HG03565 (cell line): ENCODE measurements at regions not wholly inside any gene's neighbourhood (a gene's known extent, or its start where the extent isn't known, plus 50 kb on each side); places are given as distances from the start of the nearest gene placed in this dataset.

Source experiments
- ATAC-seq: cut with Tn5 transposase; IDR thresholded peaks from one replicate; pipeline ENCODE4 v1.9.1; 2021; ENCODE audit warnings: mild to moderate bottlenecking, moderate library complexity; ENCODE audit not compliant: unreplicated experiment

DNA sequence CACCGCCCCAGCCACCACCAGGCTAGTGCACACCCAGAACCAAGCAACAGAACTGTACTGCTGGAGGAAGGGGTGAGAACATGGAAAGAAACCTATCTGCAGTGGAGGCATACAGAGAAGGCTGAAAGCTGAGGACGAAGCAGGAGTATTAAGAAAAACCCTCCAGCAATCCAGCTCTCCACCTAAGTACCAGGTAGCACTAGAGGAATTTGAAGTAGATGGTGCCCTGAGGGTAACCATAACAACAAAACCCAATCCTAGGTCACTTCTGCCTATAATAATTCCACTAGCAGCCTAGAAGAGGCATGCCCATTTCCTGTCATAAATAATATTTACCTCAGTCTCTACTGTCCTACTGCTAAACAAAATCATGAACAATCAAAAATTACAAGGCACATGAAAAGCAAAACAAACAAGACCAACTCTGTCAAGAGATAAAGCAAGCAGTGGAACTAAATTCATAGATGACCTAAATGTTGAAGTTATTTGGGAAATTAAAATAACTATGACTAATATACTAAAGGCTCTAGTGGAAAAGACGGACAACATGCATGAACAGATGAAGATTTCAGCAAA lies 51.1 kb downstream of the HYCC1 start:
- ATAC-seq: no peak

DNA sequence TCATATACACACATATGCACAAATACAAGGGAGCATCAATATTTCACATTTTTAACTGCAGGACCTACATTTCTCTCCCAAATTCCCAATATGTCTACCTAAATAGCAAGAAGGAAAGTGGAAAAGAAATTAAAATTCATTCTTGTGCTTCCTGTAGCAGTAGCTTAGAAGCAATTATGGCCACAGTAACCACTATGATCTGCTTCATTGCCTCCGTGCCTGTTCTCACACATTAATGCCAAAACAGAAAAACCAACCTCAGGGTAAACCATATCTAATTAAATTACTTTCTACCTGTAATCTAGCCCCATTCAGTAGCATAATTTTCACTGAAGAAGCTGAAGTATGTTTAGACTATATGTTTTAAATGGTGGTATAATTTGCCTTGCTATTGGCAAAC lies 55.2 kb downstream of the HYCC1 start:
- ATAC-seq: no peak

DNA sequence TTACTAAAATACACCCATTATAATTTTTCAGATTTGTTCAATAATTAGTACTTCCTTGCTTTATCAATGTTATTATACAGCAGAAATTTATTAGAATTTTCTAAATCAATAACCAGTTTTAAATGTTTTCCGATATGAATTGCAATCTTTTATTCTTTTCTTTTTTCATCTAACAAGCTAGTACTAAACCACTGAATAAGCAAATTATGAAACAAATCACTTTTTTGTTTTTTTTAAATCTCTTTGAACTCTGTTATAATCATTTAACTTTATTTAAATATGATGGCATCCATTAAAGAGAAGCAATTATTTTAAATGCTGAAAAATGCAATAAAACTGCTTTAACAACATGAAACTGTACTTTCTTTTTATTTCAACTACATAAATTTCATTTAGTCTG lies 59.7 kb downstream of the HYCC1 start:
- ATAC-seq: no peak

DNA sequence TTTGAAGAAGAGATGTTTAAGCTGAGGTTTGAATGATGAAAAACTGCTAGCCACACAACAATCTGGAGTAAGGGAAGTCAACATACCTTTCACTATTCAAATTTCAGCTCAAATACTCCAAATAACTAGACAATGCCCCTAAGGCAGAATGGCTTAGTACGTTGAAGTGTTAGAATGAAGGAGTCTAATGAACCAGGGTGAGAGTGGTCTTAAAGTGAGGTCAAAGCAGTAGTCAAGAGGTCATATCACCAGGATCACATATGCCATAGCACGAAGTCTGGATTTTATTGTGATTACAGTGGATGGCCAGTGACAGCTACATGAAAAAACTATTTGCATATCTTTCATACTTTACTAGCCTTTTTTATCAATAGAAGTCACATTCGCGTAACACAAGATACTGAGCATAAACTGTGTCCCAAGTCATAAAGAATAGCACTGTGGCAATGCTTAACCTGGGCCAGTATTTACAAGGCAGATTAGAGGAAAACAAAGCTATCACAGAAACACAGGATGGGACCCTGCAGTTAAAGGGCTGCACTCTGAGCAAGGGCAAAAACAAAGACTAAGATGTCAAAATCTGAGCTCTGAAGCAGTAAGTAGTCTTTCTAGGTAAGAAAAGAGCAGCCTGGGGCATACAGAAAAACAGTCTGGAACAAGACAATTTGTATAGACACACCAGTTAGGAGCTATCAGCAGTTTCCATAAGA lies 61.5 kb downstream of the HYCC1 start:
- no peak for ATAC-seq

DNA sequence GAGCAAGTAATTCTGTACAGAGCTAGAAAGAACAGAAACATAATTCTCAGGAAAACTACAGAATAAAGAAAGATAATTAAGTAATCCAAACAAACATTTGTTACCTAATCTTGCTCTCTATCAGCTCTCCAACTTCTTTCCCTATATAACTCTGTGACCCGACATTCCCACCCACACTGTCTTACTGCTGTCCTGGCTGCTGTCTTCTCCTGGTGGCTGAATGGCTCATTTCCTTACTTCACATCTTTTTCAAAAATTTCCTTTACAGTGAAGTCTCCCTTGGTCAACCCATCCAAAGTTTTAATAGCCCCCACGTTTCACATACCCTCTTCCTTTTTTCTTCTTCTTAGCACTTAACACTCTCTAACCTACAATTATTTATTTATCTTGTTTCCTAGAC lies 64.0 kb downstream of the HYCC1 start:
- ATAC-seq: no peak

DNA sequence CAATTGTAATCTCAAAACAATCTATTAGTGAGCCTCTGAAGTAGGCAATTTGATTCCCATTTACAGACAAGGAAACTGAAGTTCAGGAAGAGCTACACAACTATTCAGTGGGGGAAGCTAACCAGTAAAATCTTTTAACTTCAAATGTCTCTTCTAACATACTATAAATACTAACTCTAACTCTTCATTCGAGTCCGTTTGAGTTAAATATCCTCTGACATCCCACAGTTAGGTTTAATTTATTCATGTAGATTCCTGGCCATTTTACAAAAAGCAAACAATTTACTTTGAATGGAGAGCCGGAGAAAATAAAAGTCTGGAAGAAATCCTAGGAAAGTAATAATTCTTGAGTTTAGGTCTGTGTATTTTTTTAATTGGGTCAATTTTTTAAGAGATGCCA lies 64.7 kb downstream of the HYCC1 start:
- no peak for ATAC-seq

DNA sequence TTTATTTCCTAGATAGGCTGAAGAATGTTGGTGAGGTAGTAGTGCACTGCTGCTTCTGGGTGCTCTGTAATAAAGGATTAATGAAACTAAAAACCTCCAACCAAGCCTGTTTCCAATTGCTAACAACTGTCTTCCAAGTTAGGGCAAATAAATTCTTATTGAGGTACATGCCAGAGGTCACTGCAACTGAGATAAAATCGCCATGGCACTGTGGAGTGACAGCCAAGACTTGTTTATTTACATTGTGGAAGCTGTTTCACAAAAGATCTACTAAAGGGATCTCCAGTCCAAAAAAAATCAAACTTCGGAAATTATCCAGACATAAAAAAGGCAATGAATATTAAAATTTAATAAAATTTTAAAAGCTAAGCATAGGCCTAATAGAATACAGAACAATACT lies 65.2 kb downstream of the HYCC1 start:
- no peak for ATAC-seq

DNA sequence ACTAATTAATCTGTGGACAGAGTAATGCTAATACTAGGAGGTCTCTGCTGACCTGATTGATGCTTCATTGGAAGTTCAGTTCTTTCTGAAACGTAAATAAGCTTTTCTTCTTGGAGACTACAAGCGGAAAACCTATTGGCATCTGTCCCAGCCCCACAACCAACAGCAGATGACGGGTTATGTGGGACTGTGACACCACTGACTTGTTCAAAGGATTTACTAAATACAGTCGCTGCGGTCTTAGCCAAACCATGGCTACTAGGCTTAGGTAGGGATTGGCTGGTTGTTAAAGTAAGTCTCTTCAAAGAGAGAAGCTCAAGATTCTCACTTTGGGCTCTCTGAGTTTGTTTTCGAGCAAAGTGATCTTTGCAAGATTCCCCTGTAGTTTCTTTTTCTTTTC lies 68.3 kb downstream of the HYCC1 start:
- no peak for ATAC-seq

DNA sequence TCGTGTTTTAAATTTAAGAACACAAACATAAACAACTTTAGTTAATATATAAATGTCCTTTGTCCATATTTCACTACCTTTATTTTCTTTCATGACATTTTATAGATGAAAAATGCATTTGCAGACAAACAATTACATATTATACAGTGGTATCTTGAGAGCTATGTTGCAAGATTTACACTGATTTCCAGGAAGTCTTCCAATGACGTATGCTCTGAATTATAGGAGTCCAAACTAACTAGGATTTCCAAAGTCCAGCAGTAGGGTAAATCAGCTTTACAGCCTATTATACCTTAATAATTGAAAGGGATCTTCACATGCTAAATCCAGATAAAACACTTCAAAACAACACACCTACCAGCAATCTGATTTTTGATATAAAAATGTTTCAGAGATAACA lies 69.4 kb downstream of the HYCC1 start:
- ATAC-seq: no peak

DNA sequence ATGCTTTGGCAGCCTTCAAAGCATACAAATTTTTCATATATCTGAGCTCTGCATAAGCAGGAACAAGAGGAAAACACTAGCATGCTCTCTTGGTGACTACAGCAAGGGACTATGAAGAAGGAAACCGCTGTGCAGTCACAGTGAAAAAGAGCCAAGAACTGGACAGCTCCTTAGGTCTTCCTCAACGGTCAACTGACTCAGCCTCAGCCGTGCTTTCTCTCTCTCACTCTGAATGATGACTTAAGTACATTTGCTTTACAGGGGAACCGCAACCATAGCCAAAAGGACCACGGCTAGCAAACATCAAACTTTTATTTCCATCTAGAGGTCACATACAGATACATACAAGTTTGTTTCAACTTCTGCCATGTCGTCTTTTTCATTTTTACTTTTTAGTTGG lies 69.9 kb downstream of the HYCC1 start:
- ATAC-seq: no peak

DNA sequence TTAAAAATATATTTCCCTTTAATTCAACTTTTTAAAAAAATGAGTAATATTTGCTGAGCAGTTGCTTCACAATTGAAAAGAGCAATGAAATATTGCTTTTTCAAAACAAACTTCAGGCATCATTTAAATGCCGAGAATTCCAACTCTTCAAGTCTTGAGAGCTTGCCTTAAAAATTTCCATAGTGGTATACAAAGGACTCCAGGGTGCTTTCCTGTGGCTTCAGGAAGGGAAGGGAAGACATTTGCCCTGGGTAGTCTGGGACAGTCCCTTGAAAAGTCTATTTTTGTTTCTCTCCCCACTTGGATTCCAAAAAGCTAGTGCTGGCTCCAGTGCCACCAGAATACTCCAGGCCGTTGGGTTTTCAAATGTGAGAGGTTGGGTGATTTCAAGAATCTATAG lies 71.7 kb downstream of the HYCC1 start:
- no peak for ATAC-seq

DNA sequence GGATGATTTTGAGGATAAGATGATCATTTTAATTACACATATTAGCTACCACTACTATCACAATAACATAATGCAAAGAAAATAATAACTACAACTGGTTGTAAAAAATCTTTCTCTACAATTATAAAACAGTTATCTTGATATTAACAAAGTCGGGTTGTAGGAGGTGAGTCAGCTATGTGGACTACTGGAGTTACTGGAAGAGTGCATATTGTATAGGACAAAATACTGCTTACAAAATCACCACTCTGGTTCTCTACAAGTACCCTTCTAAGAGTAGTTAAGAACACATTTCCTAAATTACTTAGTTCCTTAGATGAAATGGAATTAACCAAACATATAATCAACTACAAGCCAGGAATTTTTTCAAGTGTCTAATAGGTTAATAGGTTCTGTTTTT lies 74.1 kb downstream of the HYCC1 start:
- ATAC-seq: no peak

DNA sequence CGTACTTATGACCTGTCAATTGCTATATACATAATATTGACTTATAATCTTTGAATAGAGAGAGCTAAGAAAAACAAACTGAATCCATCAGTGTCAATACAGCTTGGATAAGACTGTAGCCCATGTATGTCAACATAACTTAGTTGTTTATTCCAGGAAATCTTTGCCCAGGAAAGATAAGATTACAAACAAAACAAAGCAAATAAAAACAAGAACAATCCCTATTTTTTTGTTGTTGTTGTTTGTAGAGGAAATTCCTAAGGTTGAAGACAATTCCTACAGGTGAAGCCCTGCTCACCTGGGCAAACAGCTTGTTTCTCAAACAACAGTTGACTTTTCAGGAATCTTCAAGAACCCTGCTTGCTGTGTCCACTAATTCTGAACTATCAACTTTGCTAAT lies 76.0 kb downstream of the HYCC1 start:
- ATAC-seq: no peak

DNA sequence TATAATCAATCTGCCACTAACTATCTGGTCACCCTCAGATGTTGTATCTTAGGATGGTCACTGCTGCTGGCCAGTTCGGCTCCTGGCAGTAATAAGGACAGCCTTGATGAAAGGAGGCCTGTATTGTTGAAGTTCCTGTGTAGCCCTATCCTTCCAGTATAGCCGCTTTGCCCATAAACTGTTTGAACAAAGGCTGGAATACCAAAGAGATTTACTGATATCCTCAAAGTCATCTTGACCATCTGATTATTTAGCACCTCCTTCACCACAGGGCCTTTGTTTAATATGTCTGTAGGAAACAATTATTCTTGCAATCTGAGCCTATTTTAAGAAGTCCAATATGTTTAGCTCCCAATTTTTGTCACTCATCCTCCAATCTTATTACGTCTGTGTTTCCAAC lies 77.7 kb downstream of the HYCC1 start:
- ATAC-seq: no peak

DNA sequence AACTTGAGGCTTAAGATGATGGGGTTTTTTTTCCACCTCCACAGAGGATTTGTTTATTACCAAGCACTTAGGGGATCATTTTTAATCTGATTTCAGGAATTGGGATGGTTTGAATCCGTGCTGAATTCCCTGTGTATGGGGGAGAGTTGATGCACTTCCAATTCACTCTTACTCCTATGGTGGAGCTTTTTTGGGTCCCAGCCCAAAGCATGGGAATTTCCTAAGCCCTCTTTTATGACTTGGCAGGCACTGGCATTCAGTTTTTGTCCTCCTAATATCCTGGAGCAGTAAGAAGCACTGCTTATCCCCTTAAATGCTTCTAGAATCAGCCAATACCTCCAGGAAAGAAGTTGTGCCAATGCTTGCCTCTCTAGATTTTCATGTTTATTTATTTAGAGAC lies 78.7 kb downstream of the HYCC1 start:
- no peak for ATAC-seq

DNA sequence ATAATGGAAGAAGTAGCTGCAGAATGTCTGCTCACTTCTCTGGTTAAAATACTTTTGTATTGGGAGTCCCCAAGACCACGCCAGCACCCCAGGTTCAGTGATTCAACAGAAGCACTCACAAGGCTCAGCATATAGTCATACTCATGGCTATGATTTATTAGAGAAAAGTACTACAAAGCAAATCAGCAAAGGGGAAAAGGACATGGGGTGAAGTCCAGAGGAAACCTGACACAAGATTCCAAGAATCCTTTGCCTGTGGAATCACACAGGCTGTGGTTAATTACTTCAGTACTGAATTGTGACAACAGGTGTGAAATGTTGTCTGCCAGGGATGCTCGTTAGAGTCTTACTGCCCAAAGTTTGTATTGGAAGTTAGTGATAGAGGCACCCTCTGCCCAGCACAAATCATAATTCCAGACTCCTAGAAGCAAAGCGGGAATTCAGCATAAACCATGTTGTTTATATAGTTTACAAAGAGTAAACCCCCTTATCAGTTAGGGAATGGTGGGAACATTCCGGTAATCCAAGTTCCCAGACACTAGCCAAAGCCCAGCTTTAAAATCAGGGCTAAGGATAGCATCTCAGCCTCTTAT lies 79.4 kb downstream of the HYCC1 start:
- ATAC-seq: no peak

DNA sequence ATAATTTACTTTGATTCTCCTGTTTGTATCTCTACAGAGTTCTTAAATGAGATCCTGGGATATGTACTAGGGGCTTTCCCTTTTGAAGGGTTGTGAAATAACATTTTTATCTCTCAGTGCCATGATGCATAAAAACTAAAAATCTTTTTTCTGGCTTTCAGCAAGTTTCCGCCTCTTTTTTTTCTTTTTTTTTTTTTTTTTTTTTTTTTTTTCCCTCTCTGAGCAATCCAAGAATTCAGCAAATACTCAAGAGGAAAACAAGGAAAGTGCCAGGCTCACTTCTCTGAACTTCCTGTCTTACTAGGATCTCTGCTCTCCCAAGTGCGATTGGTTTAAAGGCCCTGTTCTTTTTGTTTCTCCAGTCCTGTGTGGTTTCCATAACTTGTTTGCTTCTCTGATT lies 79.9 kb downstream of the HYCC1 start:
- no peak for ATAC-seq

DNA sequence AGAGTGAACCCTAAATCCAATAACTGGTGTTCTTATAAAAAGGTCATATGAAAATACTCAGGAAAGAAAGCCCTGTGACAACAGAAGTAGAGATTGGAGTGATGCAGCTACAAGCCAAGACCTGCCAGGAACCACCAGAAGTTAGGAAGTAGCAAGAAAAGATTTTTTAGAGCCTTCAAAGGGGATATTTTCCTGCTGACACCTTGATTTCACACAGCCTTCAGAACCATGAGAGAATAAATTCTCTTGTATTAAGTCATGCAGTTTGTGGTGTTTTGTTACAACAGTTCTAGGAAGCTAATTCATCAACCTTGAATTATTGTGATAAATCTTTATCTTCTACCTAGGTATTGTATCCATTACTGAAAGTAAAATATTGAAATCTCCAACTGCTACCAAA lies 81.0 kb downstream of the HYCC1 start:
- no peak for ATAC-seq

DNA sequence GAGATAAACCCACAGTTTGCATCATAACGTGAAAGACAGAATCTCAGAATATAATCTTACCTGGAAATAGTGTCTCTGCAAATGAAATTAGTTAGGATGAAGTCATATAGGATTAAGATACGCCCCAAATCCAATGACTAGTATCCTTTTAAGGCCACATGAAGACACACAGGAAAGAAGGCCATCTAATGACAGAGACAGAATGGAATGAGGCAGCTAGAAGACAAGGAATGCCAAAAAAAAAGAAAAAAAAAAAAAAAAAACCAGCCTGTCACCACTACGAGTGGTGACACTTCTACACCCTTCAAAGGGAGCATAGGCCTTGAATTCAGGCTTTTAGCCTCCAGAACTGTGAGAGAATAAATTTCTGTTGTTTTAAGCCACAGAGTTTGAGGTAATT lies 82.9 kb downstream of the HYCC1 start:
- ATAC-seq: no peak

DNA sequence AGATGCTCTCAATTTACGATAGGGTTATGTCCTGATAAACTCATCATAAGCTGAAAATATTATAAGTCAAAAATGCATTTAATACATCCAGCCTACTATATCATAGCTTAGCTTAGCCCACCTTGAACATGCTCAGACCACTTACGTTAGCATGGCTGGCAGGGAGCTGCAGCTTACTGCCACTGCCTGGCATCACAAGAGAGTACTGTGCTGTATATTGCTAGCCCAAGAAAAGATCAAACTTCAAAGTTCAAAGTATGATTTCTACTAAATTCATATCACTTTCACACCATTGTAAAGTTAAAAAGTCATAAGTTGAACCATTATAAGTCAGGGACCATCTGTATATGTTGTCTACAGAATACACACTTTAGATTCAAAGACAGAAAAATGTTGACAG lies 91.6 kb downstream of the HYCC1 start:
- ATAC-seq: no peak

DNA sequence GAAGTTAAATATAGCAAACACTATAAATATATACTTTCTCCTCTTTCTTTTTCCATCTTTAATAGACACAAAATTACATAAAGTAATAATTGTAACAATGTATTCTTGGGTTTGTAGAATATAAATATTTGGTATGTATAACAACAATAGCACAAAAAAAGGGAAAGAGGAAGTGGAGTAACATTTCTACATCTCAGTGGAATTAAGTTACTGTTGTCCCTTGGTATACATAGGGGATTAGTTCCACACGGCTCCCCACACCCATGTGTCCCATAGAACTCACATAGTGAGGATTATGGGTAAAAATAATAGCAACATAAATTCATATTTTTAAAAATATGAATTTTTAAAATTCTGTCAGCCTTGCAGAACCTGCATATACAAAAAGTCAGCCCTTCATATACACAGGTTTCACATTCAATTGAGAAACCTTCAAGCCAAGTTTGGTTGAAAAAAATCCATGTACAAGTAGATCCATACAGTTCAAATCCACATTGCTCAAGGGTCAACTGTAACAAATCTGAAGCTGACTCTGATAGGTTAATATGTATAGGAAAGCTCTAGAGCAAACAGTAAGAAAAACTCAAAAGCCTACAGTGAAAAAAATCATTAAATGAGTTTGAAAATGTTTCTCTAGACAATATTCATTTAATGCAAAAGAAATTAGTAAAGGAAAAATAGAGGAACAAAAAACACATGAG lies 92.4 kb downstream of the HYCC1 start:
- no peak for ATAC-seq

DNA sequence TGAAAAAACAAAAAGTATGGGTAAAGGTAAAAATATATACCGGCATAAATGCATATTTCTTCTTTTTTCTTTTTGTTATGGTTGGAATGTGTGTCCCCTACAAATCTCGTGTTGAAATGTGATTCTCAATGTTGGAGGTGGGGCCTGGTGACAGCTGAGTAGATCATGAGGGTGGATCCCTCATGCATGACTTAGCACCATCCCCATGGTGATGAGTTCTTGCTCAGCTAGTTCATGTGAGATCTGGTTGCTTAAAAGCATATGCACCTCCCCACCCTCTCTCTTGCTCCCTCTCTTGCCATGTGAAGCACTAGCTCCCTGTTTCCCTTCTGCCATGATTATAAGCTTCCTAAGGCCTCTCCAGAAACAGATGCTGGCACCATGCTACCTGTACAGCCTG lies 93.3 kb downstream of the HYCC1 start:
- no peak for ATAC-seq
